SK-N-SH (cell line): ENCODE measurements at regions not wholly inside any gene's neighbourhood (a gene's known extent, or its start where the extent isn't known, plus 50 kb on each side); places are given as distances from the start of the nearest gene placed in this dataset.

ENCODE experiments used
- CTCF ChIA-PET: fragments of 300-600, 350-600 bp; formaldehyde crosslinking; extraction: SDS; loops from one replicate; lab custom pipeline; 2021; lab: Yijun Ruan, JAX
- POLR2A ChIA-PET: fragments of 350-600 bp; sonication (Branson Sonifier 250); formaldehyde crosslinking; extraction: SDS; loops from one replicate; lab custom pipeline; 2020; ENCODE audit warnings: antibody characterized with exemption, inconsistent platforms; lab: Yijun Ruan, JAX
- DNase-seq: peaks from one replicate; pipeline ENCODE4 v3.0.0; 2012
- H2AFZ ChIP-seq: fragments of 200-600 bp; sonication (generic); 2 replicates; pipeline ENCODE4 v1.8.1; 2016; ENCODE audit warnings: antibody characterized with exemption, mild to moderate bottlenecking, low read depth
- H3F3A ChIP-seq: fragments of 200-600 bp; sonication (generic); replicated peaks from 2 replicates; pipeline ENCODE3; 2016; ENCODE audit warnings: antibody characterized with exemption, mild to moderate bottlenecking; ENCODE audit not compliant: insufficient read depth
- H3K27ac ChIP-seq, 2 experiments: fragments of 200-500 bp in 1 of 2; fragments of 200-600 bp in 1 of 2; sonication (Bioruptor generic) in 1 of 2; sonication (generic), shearing (Covaris generic) in 1 of 2; 2 replicates each; pipeline versions ENCODE4 v1.5.1 to v1.6.1; 2014 to 2016; ENCODE audit warnings: low read depth in 2 of 2, inconsistent platforms in 1 of 2, low read length in 1 of 2, mild to moderate bottlenecking in 1 of 2, mixed read lengths in 1 of 2
- H3K27me3 ChIP-seq: fragments of 200-600 bp; sonication (generic), shearing (Covaris generic); 2 replicates; pipeline ENCODE4 v1.6.1; 2016; ENCODE audit warnings: mixed run types; ENCODE audit not compliant: insufficient read depth
- H3K36me3 ChIP-seq, 2 experiments: fragments of 200-500 bp in 1 of 2; fragments of 200-600 bp in 1 of 2; sonication (Bioruptor generic) in 1 of 2; sonication (generic) in 1 of 2; replicated peaks in 1 of 2; 2 replicates each; pipeline versions ENCODE3 to v1.5.1; 2014 to 2016; ENCODE audit warnings: low read length in 1 of 2, mild to moderate bottlenecking in 1 of 2; ENCODE audit not compliant: insufficient read depth in 2 of 2, control insufficient read depth in 1 of 2
- H3K4me1 ChIP-seq, 2 experiments: fragments of 200-500 bp in 1 of 2; fragments of 200-600 bp in 1 of 2; sonication (Bioruptor generic) in 1 of 2; sonication (generic), shearing (Covaris generic) in 1 of 2; 2 replicates each; pipeline versions ENCODE4 v1.5.1 to v1.6.1; 2014 to 2016; ENCODE audit warnings: low read depth in 1 of 2, low read length in 1 of 2, mixed run types in 1 of 2; ENCODE audit not compliant: insufficient read depth in 2 of 2, control insufficient read depth in 1 of 2
- H3K4me2 ChIP-seq: fragments of 200-600 bp; sonication (generic), shearing (Covaris generic); 2 replicates; pipeline ENCODE4 v1.6.1; 2017; ENCODE audit warnings: mixed run types
- H3K4me3 ChIP-seq, 2 experiments: fragments of 200-500 bp in 1 of 2; fragments of 200-600 bp in 1 of 2; sonication (Bioruptor generic) in 1 of 2; sonication (generic), shearing (Covaris generic) in 1 of 2; 2 replicates each; pipeline versions ENCODE4 v1.5.1 to v1.8.1; 2014 to 2016; ENCODE audit warnings: low read depth in 2 of 2, inconsistent platforms in 1 of 2, low read length in 1 of 2, mild to moderate bottlenecking in 1 of 2, mixed read lengths in 1 of 2, moderate library complexity in 1 of 2
- H3K79me2 ChIP-seq: fragments of 200-600 bp; sonication (generic); 2 replicates; pipeline ENCODE4 v1.8.1; 2017; ENCODE audit warnings: mild to moderate bottlenecking; ENCODE audit not compliant: insufficient read depth
- H3K9ac ChIP-seq: fragments of 200-600 bp; sonication (generic); 2 replicates; pipeline ENCODE4 v1.6.1; 2017; ENCODE audit warnings: mixed run types
- H3K9me2 ChIP-seq: fragments of 200-600 bp; sonication (generic); 2 replicates; pipeline ENCODE4 v1.6.1; 2017; ENCODE audit warnings: mixed run types
- H3K9me3 ChIP-seq: fragments of 200-600 bp; sonication (generic); 2 replicates; pipeline ENCODE4 v1.6.1; 2017; ENCODE audit warnings: mixed run types, mild to moderate bottlenecking, moderate library complexity
- H4K20me1 ChIP-seq: fragments of 200-600 bp; sonication (generic); 2 replicates; pipeline ENCODE4 v1.6.1; 2017; ENCODE audit warnings: mild to moderate bottlenecking, mixed run types; ENCODE audit not compliant: insufficient read depth
- CTCF ChIP-seq: fragments of 200-600 bp; sonication (generic); IDR thresholded peaks from 2 replicates; pipeline ENCODE4 v1.6.1; 2017; ENCODE audit warnings: antibody characterized with exemption, mild to moderate bottlenecking, moderate library complexity
- EZH2phosphoT487 ChIP-seq: fragments of 200-600 bp; sonication (generic); IDR thresholded peaks from 2 replicates; pipeline ENCODE4 v1.6.1; 2017; ENCODE audit warnings: low read depth, mixed run types, mild to moderate bottlenecking, antibody characterized with exemption, moderate library complexity, borderline replicate concordance
- GATA2 ChIP-seq: sonication (generic); formaldehyde crosslinking; IDR thresholded peaks from 2 replicates; pipeline ENCODE4 v1.5.0; 2020; ENCODE audit warnings: mild to moderate bottlenecking, missing genetic modification reagents
- JUND ChIP-seq: IDR thresholded peaks from 2 replicates; pipeline ENCODE4 v1.4.0; 2012
- NFIC ChIP-seq: IDR thresholded peaks from 2 replicates; pipeline ENCODE4 v1.4.0; 2012; ENCODE audit warnings: borderline replicate concordance
- PBX3 ChIP-seq: IDR thresholded peaks from 2 replicates; pipeline ENCODE4; 2012
- RAD21 ChIP-seq: IDR thresholded peaks from 2 replicates; pipeline ENCODE4 v1.6.1; 2012; ENCODE audit warnings: mild to moderate bottlenecking, low read length
- RCOR1 ChIP-seq: fragments of 150-350 bp; IDR thresholded peaks from 2 replicates; pipeline ENCODE4 v1.6.1; 2017; ENCODE audit warnings: antibody characterized with exemption, low read length
- TCF12 ChIP-seq: IDR thresholded peaks from 2 replicates; pipeline ENCODE4 v1.4.0; 2012
- TEAD4 ChIP-seq: IDR thresholded peaks from 2 replicates; pipeline ENCODE4 v1.4.0; 2012; ENCODE audit warnings: mild to moderate bottlenecking, borderline replicate concordance; ENCODE audit not compliant: insufficient read depth
- USF1 ChIP-seq: IDR thresholded peaks from 2 replicates; pipeline ENCODE4 v1.4.0; 2012; ENCODE audit warnings: low read depth, borderline replicate concordance
- USF2 ChIP-seq: fragments of 150-350 bp; IDR thresholded peaks from 2 replicates; pipeline ENCODE4 v1.6.1; 2017; ENCODE audit warnings: antibody characterized with exemption, low read length, low read depth, borderline replicate concordance
- WGBS: methylation state at CpG from one replicate; pipeline ENCODE4 v1.1.6; 2017; ENCODE audit warnings: low lambda C conversion rate; 5-methylcytosine and 5-hydroxymethylcytosine counted together

GRCh38 chr3:13163848-13164382 is 90.7 kb upstream of the IQSEC1 start:
- no peak for DNase-seq
- Histone ChIP-seq H3K27ac (no peak overlapping the region), H2AFZ (no peak overlapping the region), H3F3A (no peaks in the 10 kb centered on the region), H3K4me1 (peaks cover 0 to 16% of the 10 kb centered on the region in 2 experiments; a peak in 1 of 4 replicates), H4K20me1 (no peaks in the 10 kb centered on the region), H3K9ac (no peak overlapping the region), H3K36me3 (no peaks in the 10 kb centered on the region), H3K4me3 (no peak overlapping the region), H3K9me3 (no peaks in the 10 kb centered on the region), H3K9me2 (no peaks in the 10 kb centered on the region), H3K79me2 (no peaks in the 10 kb centered on the region), H3K27me3 (no peaks in the 10 kb centered on the region; the same call in 1 of the 2 replicates), H3K4me2 (no peak overlapping the region)
- POLR2A ChIA-PET: no interaction called here
- TF ChIP-seq USF1: no peak
- no peak for TF ChIP-seq USF2
- TF ChIP-seq EZH2phosphoT487: no peak
- no peak for TF ChIP-seq RCOR1
- no peak for TF ChIP-seq RAD21
- no peak for TF ChIP-seq NFIC
- no peak for TF ChIP-seq GATA2 (CRISPR knock-in tag)
- TF ChIP-seq JUND: no peak
- no peak for TF ChIP-seq CTCF
- no peak for TF ChIP-seq PBX3
- TF ChIP-seq TCF12: no peak
- no peak for TF ChIP-seq TEAD4
- 80% methylated on average over 16 of the region's 16 CpGs for WGBS
- CTCF ChIA-PET: interaction anchor here (0.8 to 1.9 kb wide), 4 partner anchors 72 to 298 kb away, joined by 3 to 4 read pairs (median 4); no protein-coding TSS in a partner anchor
